ENCODE measurements at regions not wholly inside any gene's neighbourhood (a gene's known extent, or its start where the extent isn't known, plus 50 kb on each side); places are given as distances from the start of the nearest gene placed in this dataset.
A peak's percentile ranks its signal among the peaks of the same experiment; 100 is the strongest.

- H3K4me1 ChIP-seq (ENCODE audit: control insufficient read depth in 1 of 2, insufficient read depth in 2 of 2, low read length in 2 of 2) = peaks cover 35 to 46% of the 10 kb centered on the region in 2 experiments
- H3K9me3 ChIP-seq (ENCODE audit: control insufficient read depth in 1 of 2, insufficient read depth in 1 of 2, low read depth in 1 of 2, low read length in 2 of 2) = no peaks in the 10 kb centered on the region
- peak overlapping the region; percentile 49 for H3K9ac ChIP-seq (ENCODE audit: low read length)
- no peaks in the 10 kb centered on the region for H3K27me3 ChIP-seq (ENCODE audit: insufficient read depth, low read length)
- peak overlapping the region in 1 of 2 experiments; percentile 29; a peak in 2 of 4 replicates for H3K4me3 ChIP-seq (replicated peaks in 1 of 2; ENCODE audit: low read depth in 1 of 2, low read length in 2 of 2)
- H3K4me2 ChIP-seq (ENCODE audit: low read length) = peak overlapping the region; percentile 80
- ChIA-PET POLR2A (no interaction called here), RAD21 (ENCODE audit: low non-redundant PET in 1 of 2, low total read pairs in 2 of 2, uncharacterized antibody in 2 of 2, unreplicated experiment in 2 of 2) (no interaction called here), CTCF (interaction anchor here (0.6 to 0.9 kb wide), 2 partner anchors 21 to 201 kb away, joined by 3 read pairs; no protein-coding TSS in a partner anchor)
- H3K27ac ChIP-seq (ENCODE audit: low read depth, low read length) = peak overlapping the region; percentile 49; the same call in 1 of the 2 replicates
- H2AFZ ChIP-seq (ENCODE audit: low read depth, low read length, poor library complexity, severe bottlenecking) = peak overlapping the region; percentile 4
- BruUV-seq (replicated peaks) = TSS peak; percentile 84
- ATAC-seq = peak; percentile 30
- TF ChIP-seq MAX (IDR thresholded peaks at IDR 0.05) = peak; percentile 53
- TF ChIP-seq SRF (IDR thresholded peaks at IDR 0.05; ENCODE audit: low read depth) = no peak
- peaks cover 16% of the 10 kb centered on the region; the same call in 1 of the 2 replicates for H3K79me2 ChIP-seq (ENCODE audit: insufficient read depth, low read length)
- H3K9me2 ChIP-seq (ENCODE audit: insufficient read depth) = no peaks in the 10 kb centered on the region
- no peaks in the 10 kb centered on the region for H3K36me3 ChIP-seq (ENCODE audit: control insufficient read depth in 1 of 2, insufficient read depth in 2 of 2, low read length in 2 of 2)
- intact Hi-C loops (cut with micrococcal nuclease) = loop anchor here (1.0 kb wide), 1 partner anchor 21 kb away; no protein-coding TSS in a partner anchor
- H4K20me1 ChIP-seq (ENCODE audit: insufficient read depth) = no peaks in the 10 kb centered on the region
- DNase-seq (ENCODE audit: low read depth, low spot score) = no peak
These were observed 202.0 kb upstream of the IL12A start for GRCh38 chr3:159786489-159787177.

DNA sequence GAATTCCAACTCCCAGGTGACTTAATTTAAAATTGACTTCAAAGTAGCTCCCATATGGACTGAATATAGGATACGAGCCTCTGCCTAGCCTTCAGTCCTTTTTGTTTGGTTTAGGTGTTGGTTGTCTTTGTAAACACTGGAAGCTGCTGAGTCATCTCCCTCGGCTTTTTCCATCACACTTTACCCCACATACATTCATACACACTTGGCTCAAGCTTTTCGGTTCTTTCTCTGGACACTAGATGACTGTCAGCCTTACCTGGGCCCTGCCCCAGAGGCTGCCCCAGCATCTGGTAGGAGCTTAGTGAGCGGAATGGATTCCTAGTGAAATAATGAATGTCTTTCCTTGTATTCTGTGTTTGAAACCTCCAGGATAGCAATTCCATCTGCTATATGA lies 201.5 kb upstream of the IL12A start:
- no peaks in the 10 kb centered on the region for H4K20me1 ChIP-seq (ENCODE audit: insufficient read depth)
- peak overlapping the region; percentile 49 for H3K9ac ChIP-seq (ENCODE audit: low read length)
- H2AFZ ChIP-seq (ENCODE audit: low read depth, low read length, poor library complexity, severe bottlenecking) = peak overlapping the region; percentile 4
- H3K4me3 ChIP-seq (replicated peaks in 1 of 2; ENCODE audit: low read depth in 1 of 2, low read length in 2 of 2) = peak overlapping the region in 1 of 2 experiments; percentile 29; a peak in 2 of 4 replicates
- no peaks in the 10 kb centered on the region for H3K9me2 ChIP-seq (ENCODE audit: insufficient read depth)
- H3K9me3 ChIP-seq (ENCODE audit: control insufficient read depth in 1 of 2, insufficient read depth in 1 of 2, low read depth in 1 of 2, low read length in 2 of 2) = no peaks in the 10 kb centered on the region
- H3K36me3 ChIP-seq (ENCODE audit: control insufficient read depth in 1 of 2, insufficient read depth in 2 of 2, low read length in 2 of 2) = no peaks in the 10 kb centered on the region
- H3K4me1 ChIP-seq (ENCODE audit: control insufficient read depth in 1 of 2, insufficient read depth in 2 of 2, low read length in 2 of 2) = peaks cover 35 to 46% of the 10 kb centered on the region in 2 experiments
- intact Hi-C loops (cut with micrococcal nuclease) = loop anchor here (1.0 kb wide), 1 partner anchor 22 kb away; no protein-coding TSS in a partner anchor
- POLR2A ChIA-PET = interaction anchor here (0.6 kb wide), 1 partner anchor 22 kb away, joined by 3 read pairs; no protein-coding TSS in a partner anchor
- no TSS peak for BruUV-seq (replicated peaks)
- peak overlapping the region; percentile 80 for H3K4me2 ChIP-seq (ENCODE audit: low read length)
- H3K27ac ChIP-seq (ENCODE audit: low read depth, low read length) = peak overlapping the region; percentile 49
- ATAC-seq (peak; percentile 85), DNase-seq (ENCODE audit: low read depth, low spot score) (peak; percentile 82)
- RAD21 ChIA-PET (ENCODE audit: low non-redundant PET in 1 of 2, low total read pairs in 2 of 2, uncharacterized antibody in 2 of 2, unreplicated experiment in 2 of 2) = no interaction called here
- TF ChIP-seq, protein P1, sequence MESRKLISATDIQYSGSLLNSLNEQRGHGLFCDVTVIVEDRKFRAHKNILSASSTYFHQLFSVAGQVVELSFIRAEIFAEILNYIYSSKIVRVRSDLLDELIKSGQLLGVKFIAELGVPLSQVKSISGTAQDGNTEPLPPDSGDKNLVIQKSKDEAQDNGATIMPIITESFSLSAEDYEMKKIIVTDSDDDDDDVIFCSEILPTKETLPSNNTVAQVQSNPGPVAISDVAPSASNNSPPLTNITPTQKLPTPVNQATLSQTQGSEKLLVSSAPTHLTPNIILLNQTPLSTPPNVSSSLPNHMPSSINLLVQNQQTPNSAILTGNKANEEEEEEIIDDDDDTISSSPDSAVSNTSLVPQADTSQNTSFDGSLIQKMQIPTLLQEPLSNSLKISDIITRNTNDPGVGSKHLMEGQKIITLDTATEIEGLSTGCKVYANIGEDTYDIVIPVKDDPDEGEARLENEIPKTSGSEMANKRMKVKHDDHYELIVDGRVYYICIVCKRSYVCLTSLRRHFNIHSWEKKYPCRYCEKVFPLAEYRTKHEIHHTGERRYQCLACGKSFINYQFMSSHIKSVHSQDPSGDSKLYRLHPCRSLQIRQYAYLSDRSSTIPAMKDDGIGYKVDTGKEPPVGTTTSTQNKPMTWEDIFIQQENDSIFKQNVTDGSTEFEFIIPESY (IDR thresholded peaks at IDR 0.05; ENCODE audit: extremely low read depth, insufficient replicate concordance, low read length) = no peak
- no peak for TF ChIP-seq ZFX (IDR thresholded peaks at IDR 0.05)
- 0 out of 2 replicates have a peak, but pooled peaks have one; percentile 29 for TF ChIP-seq CEBPB (IDR thresholded peaks at IDR 0.05; ENCODE audit: low read depth)
- TF ChIP-seq CBX3 (IDR thresholded peaks at IDR 0.05; ENCODE audit: low read depth) = peak; percentile 54; the same call in 1 of the 2 replicates
- peak; percentile 78 for TF ChIP-seq SP1 (IDR thresholded peaks at IDR 0.05; ENCODE audit: low read depth)
- peak; percentile 82 for TF ChIP-seq JUND (IDR thresholded peaks at IDR 0.05)
- peak; percentile 39 for TF ChIP-seq POLR2AphosphoS5 (IDR thresholded peaks at IDR 0.05; ENCODE audit: low read depth, low read length)
- peak; percentile 80 for TF ChIP-seq FOSL1 (IDR thresholded peaks at IDR 0.05; ENCODE audit: low read depth)
- H3K79me2 ChIP-seq (ENCODE audit: insufficient read depth, low read length) = peaks cover 16% of the 10 kb centered on the region; the same call in 1 of the 2 replicates
- CTCF ChIA-PET = interaction anchor here (0.6 to 0.9 kb wide), 2 partner anchors 20 to 201 kb away, joined by 3 read pairs; no protein-coding TSS in a partner anchor
- H3K27me3 ChIP-seq (ENCODE audit: insufficient read depth, low read length) = no peaks in the 10 kb centered on the region

Data from HCT116 (cell line).